ENCODE measurements at regions not wholly inside any gene's neighbourhood (a gene's known extent, or its start where the extent isn't known, plus 50 kb on each side); places are given as distances from the start of the nearest gene placed in this dataset.

GRCh38 chr6:168184701-168185100 is 105.7 kb upstream of the FRMD1 start:
- ChIA-PET POLR2A (no interaction called here), CTCF (ENCODE audit: unreplicated experiment) (no interaction called here)
- intact Hi-C loops (cut with micrococcal nuclease; ENCODE audit: unreplicated experiment) = no loop called here
- Histone ChIP-seq H3K36me3 (ENCODE audit: insufficient read depth, low read length) (no peaks in the 10 kb centered on the region), H3K4me2 (ENCODE audit: low read length) (no peak overlapping the region), H3K9me2 (ENCODE audit: insufficient read depth, low read length) (no peaks in the 10 kb centered on the region), H3K9me3 (ENCODE audit: low read length) (no peaks in the 10 kb centered on the region), H3K4me3 (ENCODE audit: low read depth, low read length, poor library complexity, severe bottlenecking) (no peak overlapping the region), H4K20me1 (ENCODE audit: insufficient read depth, low read length) (no peaks in the 10 kb centered on the region), H3K79me2 (ENCODE audit: insufficient read depth, low read depth, low read length) (no peaks in the 10 kb centered on the region), H3K4me1 (ENCODE audit: insufficient read depth, low read length, poor library complexity, severe bottlenecking) (no peaks in the 10 kb centered on the region), H2AFZ (ENCODE audit: low read length) (no peak overlapping the region), H3K27ac (ENCODE audit: low read depth, low read length, poor library complexity, severe bottlenecking) (no peak overlapping the region)
- DNase-seq (ENCODE audit: low spot score) = no peak
- TF ChIP-seq CTCF (conservative IDR thresholded peaks at IDR 0.05; ENCODE audit: low read length) (no peak), EZH2phosphoT487 (IDR thresholded peaks at IDR 0.05; ENCODE audit: borderline replicate concordance, low read depth, low read length) (no peak)
- no TSS peak for BruUV-seq (replicated peaks)

GRCh38 chr6:168183613-168183970 is 104.6 kb upstream of the FRMD1 start:
- POLR2A ChIA-PET = no interaction called here
- Histone ChIP-seq H3K4me2 (ENCODE audit: low read length) (no peak overlapping the region), H4K20me1 (ENCODE audit: insufficient read depth, low read length) (no peaks in the 10 kb centered on the region), H3K79me2 (ENCODE audit: insufficient read depth, low read depth, low read length) (no peaks in the 10 kb centered on the region), H3K9me3 (ENCODE audit: low read length) (no peaks in the 10 kb centered on the region), H3K27ac (ENCODE audit: low read depth, low read length, poor library complexity, severe bottlenecking) (no peak overlapping the region), H3K4me1 (ENCODE audit: insufficient read depth, low read length, poor library complexity, severe bottlenecking) (no peaks in the 10 kb centered on the region), H3K9me2 (ENCODE audit: insufficient read depth, low read length) (no peaks in the 10 kb centered on the region), H3K4me3 (ENCODE audit: low read depth, low read length, poor library complexity, severe bottlenecking) (no peak overlapping the region), H2AFZ (ENCODE audit: low read length) (no peak overlapping the region), H3K36me3 (ENCODE audit: insufficient read depth, low read length) (no peaks in the 10 kb centered on the region)
- DNase-seq (ENCODE audit: low spot score) = no peak
- intact Hi-C loops (cut with micrococcal nuclease; ENCODE audit: unreplicated experiment) = no loop called here
- BruUV-seq (replicated peaks) = no TSS peak
- TF ChIP-seq EZH2phosphoT487 (IDR thresholded peaks at IDR 0.05; ENCODE audit: borderline replicate concordance, low read depth, low read length) (no peak), CTCF (conservative IDR thresholded peaks at IDR 0.05; ENCODE audit: low read length) (no peak)
- CTCF ChIA-PET (ENCODE audit: unreplicated experiment) = no interaction called here

GRCh38 chr6:168182908-168183612 is 104.0 kb upstream of the FRMD1 start:
- Histone ChIP-seq H3K4me3 (ENCODE audit: low read depth, low read length, poor library complexity, severe bottlenecking) (no peak overlapping the region), H3K9me3 (ENCODE audit: low read length) (no peaks in the 10 kb centered on the region), H4K20me1 (ENCODE audit: insufficient read depth, low read length) (no peaks in the 10 kb centered on the region), H3K4me1 (ENCODE audit: insufficient read depth, low read length, poor library complexity, severe bottlenecking) (no peaks in the 10 kb centered on the region), H3K27ac (ENCODE audit: low read depth, low read length, poor library complexity, severe bottlenecking) (no peak overlapping the region), H3K79me2 (ENCODE audit: insufficient read depth, low read depth, low read length) (no peaks in the 10 kb centered on the region), H3K9me2 (ENCODE audit: insufficient read depth, low read length) (no peaks in the 10 kb centered on the region), H3K36me3 (ENCODE audit: insufficient read depth, low read length) (no peaks in the 10 kb centered on the region), H2AFZ (ENCODE audit: low read length) (no peak overlapping the region), H3K4me2 (ENCODE audit: low read length) (no peak overlapping the region)
- no peak for DNase-seq (ENCODE audit: low spot score)
- no TSS peak for BruUV-seq (replicated peaks)
- intact Hi-C loops (cut with micrococcal nuclease; ENCODE audit: unreplicated experiment) = no loop called here
- TF ChIP-seq EZH2phosphoT487 (IDR thresholded peaks at IDR 0.05; ENCODE audit: borderline replicate concordance, low read depth, low read length) = no peak
- no peak for TF ChIP-seq CTCF (conservative IDR thresholded peaks at IDR 0.05; ENCODE audit: low read length)
- POLR2A ChIA-PET = no interaction called here
- CTCF ChIA-PET (ENCODE audit: unreplicated experiment) = no interaction called here
